ENCODE measurements at regions not wholly inside any gene's neighbourhood (a gene's known extent, or its start where the extent isn't known, plus 50 kb on each side); places are given as distances from the start of the nearest gene placed in this dataset.
"Not testable (repeated sequence)": the region's sequence is repeated elsewhere in the genome, so short reads cannot be mapped to it uniquely, and the experiment has no call there.

DNA sequence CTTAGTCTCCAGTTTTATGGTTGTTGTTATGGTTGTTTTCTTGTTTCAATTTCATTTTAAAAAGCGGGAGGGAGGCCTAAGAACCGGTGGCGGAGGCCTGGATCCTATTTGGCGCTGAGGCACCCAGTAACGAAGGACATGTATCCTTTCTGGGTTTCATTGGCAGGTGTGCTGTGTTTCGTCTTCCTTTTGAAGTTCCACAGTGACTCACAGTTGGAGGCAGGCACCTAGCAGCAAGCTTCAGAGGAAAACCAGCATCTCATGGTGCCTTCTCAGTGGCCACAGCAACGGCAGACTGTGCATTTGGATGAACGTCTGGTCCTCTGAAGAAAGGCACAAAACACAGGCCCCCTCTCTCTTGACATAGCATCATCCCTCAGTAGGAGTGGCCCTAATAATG lies 697.2 kb downstream of the EFNB2 start:
- Histone ChIP-seq H3K9ac (ENCODE audit: low read length) (no peak overlapping the region), H4K20me1 (ENCODE audit: insufficient read depth, low read length) (no peaks in the 10 kb centered on the region), H3K4me3 (ENCODE audit: low read depth, low read length, poor library complexity, severe bottlenecking) (no peak overlapping the region), H3K27me3 (ENCODE audit: insufficient read depth, low read length) (no peaks in the 10 kb centered on the region), H3K9me3 (ENCODE audit: low read length) (no peaks in the 10 kb centered on the region), H3K27ac (ENCODE audit: low read depth, low read length, poor library complexity, severe bottlenecking) (no peak overlapping the region), H3K9me2 (ENCODE audit: low read depth, low read length) (no peaks in the 10 kb centered on the region), H3K79me2 (ENCODE audit: insufficient read depth, low read length) (no peaks in the 10 kb centered on the region), H3K36me3 (ENCODE audit: insufficient read depth, low read length) (no peaks in the 10 kb centered on the region), H2AFZ (ENCODE audit: low read length) (no peak overlapping the region), H3F3A (ENCODE audit: insufficient read depth, low read length) (no peaks in the 10 kb centered on the region), H3K4me2 (ENCODE audit: low read length) (no peak overlapping the region), H3K4me1 (ENCODE audit: insufficient read depth, low read length, severe bottlenecking) (no peaks in the 10 kb centered on the region)
- no peak for TF ChIP-seq EZH2 (IDR thresholded peaks at IDR 0.05; ENCODE audit: borderline replicate concordance, low read length)
- TF ChIP-seq, protein P1, sequence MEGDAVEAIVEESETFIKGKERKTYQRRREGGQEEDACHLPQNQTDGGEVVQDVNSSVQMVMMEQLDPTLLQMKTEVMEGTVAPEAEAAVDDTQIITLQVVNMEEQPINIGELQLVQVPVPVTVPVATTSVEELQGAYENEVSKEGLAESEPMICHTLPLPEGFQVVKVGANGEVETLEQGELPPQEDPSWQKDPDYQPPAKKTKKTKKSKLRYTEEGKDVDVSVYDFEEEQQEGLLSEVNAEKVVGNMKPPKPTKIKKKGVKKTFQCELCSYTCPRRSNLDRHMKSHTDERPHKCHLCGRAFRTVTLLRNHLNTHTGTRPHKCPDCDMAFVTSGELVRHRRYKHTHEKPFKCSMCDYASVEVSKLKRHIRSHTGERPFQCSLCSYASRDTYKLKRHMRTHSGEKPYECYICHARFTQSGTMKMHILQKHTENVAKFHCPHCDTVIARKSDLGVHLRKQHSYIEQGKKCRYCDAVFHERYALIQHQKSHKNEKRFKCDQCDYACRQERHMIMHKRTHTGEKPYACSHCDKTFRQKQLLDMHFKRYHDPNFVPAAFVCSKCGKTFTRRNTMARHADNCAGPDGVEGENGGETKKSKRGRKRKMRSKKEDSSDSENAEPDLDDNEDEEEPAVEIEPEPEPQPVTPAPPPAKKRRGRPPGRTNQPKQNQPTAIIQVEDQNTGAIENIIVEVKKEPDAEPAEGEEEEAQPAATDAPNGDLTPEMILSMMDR (IDR thresholded peaks at IDR 0.05; ENCODE audit: low read length), result no peak

DNA sequence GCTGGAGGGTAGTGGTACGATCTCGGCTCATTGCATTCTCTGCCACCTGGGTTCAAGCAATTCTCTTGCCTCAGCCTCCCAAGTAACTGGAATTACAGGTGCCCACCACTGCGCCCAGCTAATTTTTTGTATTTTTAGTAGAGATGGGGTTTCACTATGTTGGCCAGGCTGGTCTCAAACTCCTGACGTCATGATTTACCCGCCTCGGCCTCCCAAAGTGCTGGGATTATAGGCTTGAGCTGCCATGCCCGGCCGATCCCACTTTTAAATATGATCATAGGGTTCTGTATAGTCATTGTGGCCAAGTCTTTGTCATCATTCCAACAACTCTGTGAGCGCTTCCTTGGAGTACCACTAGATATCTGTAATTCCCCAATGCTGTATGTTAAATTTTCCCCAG lies 698.2 kb downstream of the EFNB2 start:
- H3K27ac ChIP-seq (ENCODE audit: low read depth, low read length, poor library complexity, severe bottlenecking); H3F3A ChIP-seq (ENCODE audit: insufficient read depth, low read length); H3K27me3 ChIP-seq (ENCODE audit: insufficient read depth, low read length); H3K4me1 ChIP-seq (ENCODE audit: insufficient read depth, low read length, severe bottlenecking); H3K9ac ChIP-seq (ENCODE audit: low read length); H3K36me3 ChIP-seq (ENCODE audit: insufficient read depth, low read length); H3K4me3 ChIP-seq (ENCODE audit: low read depth, low read length, poor library complexity, severe bottlenecking); H2AFZ ChIP-seq (ENCODE audit: low read length); H3K9me3 ChIP-seq (ENCODE audit: low read length); H3K9me2 ChIP-seq (ENCODE audit: low read depth, low read length); H3K79me2 ChIP-seq (ENCODE audit: insufficient read depth, low read length); H4K20me1 ChIP-seq (ENCODE audit: insufficient read depth, low read length); H3K4me2 ChIP-seq (ENCODE audit: low read length): not testable (repeated sequence)

DNA sequence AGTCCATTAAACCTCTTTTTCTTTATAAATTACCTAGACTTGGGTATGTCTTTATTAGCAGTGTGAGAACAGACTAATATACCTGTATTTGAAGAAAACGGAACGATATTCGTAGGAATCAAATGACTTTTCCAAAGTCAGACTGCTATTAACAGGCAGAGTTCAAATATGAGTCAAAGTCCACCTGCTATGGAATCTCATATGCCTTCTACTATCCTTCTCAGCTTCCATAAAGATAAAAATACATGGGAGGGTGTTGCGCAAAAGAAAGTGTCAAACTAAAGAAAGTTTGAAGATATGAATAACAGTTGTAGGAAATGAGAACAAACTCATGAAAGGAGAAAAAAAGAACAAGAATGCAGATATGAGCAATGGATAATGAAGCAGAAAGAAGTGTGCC lies 704.6 kb downstream of the EFNB2 start:
- Histone ChIP-seq H3K4me1 (ENCODE audit: insufficient read depth, low read length, severe bottlenecking) (no peaks in the 10 kb centered on the region), H3K36me3 (ENCODE audit: insufficient read depth, low read length) (no peaks in the 10 kb centered on the region), H3K9ac (ENCODE audit: low read length) (no peak overlapping the region), H4K20me1 (ENCODE audit: insufficient read depth, low read length) (no peaks in the 10 kb centered on the region), H3K27me3 (ENCODE audit: insufficient read depth, low read length) (no peaks in the 10 kb centered on the region), H3F3A (ENCODE audit: insufficient read depth, low read length) (no peaks in the 10 kb centered on the region), H3K4me2 (ENCODE audit: low read length) (no peak overlapping the region), H3K4me3 (ENCODE audit: low read depth, low read length, poor library complexity, severe bottlenecking) (no peak overlapping the region), H3K27ac (ENCODE audit: low read depth, low read length, poor library complexity, severe bottlenecking) (no peak overlapping the region), H3K9me2 (ENCODE audit: low read depth, low read length) (no peaks in the 10 kb centered on the region), H3K9me3 (ENCODE audit: low read length) (no peaks in the 10 kb centered on the region), H2AFZ (ENCODE audit: low read length) (no peak overlapping the region), H3K79me2 (ENCODE audit: insufficient read depth, low read length) (no peaks in the 10 kb centered on the region)
- TF ChIP-seq, protein P1 (IDR thresholded peaks at IDR 0.05; ENCODE audit: low read length), result no peak
- no peak for TF ChIP-seq EZH2 (IDR thresholded peaks at IDR 0.05; ENCODE audit: borderline replicate concordance, low read length)

DNA sequence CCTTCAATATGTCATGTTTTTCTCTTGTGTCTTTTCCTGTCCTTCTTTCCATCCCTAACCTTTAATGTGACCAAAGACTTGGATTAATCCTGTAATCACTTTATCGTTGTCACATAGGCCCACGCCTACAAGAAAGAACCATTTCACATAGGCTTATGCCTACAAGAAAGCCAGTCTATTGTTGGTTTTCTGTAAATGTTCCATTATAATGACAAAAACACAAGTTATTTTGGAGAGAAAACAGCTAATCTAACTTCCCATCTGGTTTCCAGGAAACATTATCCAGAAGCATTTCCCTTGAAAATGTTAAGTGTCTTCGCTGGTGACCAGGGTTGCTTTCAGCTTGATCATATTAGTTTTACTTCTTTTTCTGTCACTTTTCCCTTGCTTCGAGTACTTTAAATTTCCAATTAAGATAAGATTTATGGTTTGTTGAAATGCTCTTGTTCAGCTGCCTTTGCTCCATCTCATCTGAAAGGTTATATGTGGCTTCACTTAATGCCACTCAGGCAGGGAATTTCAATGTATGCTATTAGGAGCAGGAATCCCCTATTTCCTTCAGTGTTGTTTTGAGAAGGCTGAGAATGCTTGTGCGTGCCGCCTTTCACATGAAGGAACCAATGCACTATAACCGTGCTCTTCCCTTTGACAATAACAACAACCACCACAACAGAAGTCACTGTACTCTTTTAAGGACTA lies 708.2 kb downstream of the EFNB2 start:
- Histone ChIP-seq H3K36me3 (ENCODE audit: insufficient read depth, low read length) (no peaks in the 10 kb centered on the region), H3K9me2 (ENCODE audit: low read depth, low read length) (no peaks in the 10 kb centered on the region), H3K27ac (ENCODE audit: low read depth, low read length, poor library complexity, severe bottlenecking) (no peak overlapping the region), H3K4me2 (ENCODE audit: low read length) (no peak overlapping the region), H3K4me3 (ENCODE audit: low read depth, low read length, poor library complexity, severe bottlenecking) (no peak overlapping the region), H3K9ac (ENCODE audit: low read length) (no peak overlapping the region), H2AFZ (ENCODE audit: low read length) (no peak overlapping the region), H4K20me1 (ENCODE audit: insufficient read depth, low read length) (no peaks in the 10 kb centered on the region), H3K27me3 (ENCODE audit: insufficient read depth, low read length) (no peaks in the 10 kb centered on the region), H3K79me2 (ENCODE audit: insufficient read depth, low read length) (no peaks in the 10 kb centered on the region), H3K9me3 (ENCODE audit: low read length) (no peaks in the 10 kb centered on the region), H3K4me1 (ENCODE audit: insufficient read depth, low read length, severe bottlenecking) (no peaks in the 10 kb centered on the region), H3F3A (ENCODE audit: insufficient read depth, low read length) (no peaks in the 10 kb centered on the region)
- TF ChIP-seq EZH2 (IDR thresholded peaks at IDR 0.05; ENCODE audit: borderline replicate concordance, low read length), result no peak
- TF ChIP-seq, protein P1 (IDR thresholded peaks at IDR 0.05; ENCODE audit: low read length), result no peak
